Fibroblast of the conjunctiva (primary cell): ENCODE measurements at regions not wholly inside any gene's neighbourhood (a gene's known extent, or its start where the extent isn't known, plus 50 kb on each side); places are given as distances from the start of the nearest gene placed in this dataset.

Experiments used
- DNase-seq: peaks from one replicate; pipeline ENCODE4 v3.0.0-alpha.2; 2010; ENCODE audit warnings: low read depth

DNA sequence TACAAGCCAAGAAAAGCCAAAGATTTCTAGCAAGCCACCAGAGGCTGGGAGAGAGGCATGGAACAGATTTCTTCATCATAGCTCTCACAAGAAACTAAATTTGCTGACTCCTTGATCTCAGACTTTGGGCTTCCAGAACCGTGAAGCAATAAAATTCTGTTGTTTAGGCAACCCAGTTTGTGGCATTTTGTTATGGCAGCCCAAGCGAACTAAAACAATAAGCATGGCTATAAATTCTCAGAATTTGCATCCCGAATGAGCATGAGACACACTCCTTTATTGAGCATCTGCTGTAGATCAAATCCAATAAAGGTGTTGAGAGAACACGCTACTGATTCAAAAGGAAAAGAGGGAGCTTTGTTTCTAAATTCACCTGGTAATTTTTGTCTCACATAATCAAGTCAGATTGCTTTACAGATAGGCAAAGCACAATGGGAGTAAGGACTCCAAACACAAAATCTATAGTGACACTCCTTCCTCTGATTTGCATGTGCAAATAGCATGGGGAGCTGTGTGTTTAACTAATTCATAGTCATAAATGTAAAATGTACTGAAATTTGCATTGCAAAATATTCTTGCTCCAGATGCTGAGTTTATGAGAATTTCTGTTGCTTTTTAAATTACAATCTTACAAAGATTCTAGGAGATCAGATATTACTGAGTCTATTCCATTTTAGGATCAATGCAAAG lies 308.7 kb downstream of the MED10 start:
- no peak for DNase-seq

DNA sequence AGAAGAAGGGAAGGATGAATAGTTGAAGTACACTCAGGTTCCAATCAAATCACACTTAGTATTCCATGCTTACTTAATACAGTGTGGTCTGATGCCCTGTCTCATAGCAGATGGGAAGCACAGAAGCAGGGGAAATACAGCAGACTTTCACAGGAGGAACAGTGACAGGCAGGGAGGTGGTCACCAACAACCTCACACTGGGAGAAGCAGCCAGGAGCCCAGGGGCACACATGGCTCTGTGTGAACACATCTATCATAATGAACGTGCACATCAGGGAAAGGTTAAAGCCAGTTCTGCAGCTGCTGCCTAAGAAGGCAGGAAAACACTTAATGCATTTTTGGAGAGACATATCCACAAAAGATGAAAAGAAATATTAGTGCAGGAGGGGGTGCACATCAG lies 312.3 kb downstream of the MED10 start:
- DNase-seq, result no peak

DNA sequence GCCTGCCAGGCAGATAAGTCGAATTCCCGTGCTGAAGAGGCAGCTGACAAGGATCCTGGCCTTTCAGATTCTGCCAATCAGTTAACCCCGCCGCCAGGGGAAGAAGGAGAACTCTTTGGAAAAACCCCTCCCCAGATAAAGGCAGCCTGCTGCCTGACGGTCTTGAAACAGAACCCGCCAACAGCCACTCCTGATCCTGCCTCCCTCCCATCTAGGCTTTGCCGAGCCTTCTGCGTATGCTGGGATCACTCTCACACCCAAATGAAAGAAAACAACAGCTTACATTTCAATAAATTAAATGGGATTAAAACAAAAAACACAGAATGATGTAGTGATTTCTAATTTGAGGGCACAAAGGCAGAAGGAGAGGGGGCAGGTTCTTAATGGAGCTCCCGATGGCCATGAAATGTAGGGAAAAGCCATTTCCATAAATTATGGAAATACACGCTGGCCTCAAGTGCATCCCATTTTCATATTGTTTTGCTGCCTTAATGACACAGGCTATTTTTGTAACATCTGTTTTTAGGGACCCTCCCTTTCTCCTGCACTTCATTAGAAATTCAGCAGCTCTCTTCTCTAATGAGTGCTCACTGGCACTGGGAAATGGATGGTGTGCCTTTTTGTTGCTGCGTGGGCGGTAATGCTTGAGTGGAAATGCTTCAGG lies 319.1 kb downstream of the MED10 start:
- no peak for DNase-seq

DNA sequence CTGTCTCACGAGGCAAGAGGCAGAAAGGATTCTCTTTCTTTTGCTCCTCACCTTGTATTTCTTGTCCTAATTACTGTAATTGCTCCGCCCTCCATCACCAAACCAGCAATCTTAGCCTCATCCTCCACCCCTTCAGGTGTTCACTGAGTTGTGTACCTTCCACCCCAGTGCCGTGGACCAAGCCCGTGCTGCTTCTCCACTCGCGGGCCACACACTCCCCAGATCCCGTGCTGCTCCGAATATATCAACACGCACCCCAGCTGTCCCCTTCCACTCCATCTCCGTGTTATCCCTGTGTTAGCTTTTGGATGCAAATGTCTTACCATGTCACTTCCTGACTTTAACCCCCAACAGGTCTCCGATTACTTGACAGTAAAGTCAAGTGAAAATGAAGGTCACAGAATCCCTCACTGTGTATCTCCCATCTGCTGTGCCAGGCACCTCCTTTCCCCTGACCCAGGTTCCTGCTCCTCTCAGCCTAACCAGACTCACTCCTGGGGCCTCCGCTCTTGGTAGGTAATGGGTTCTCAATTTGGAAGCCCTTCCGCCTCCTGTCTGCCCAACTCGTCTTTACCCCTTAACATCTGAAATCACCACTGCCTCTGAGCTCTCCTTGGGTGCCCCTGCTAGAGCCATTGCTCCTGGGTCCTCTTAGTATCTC lies 320.2 kb downstream of the MED10 start:
- no peak for DNase-seq

DNA sequence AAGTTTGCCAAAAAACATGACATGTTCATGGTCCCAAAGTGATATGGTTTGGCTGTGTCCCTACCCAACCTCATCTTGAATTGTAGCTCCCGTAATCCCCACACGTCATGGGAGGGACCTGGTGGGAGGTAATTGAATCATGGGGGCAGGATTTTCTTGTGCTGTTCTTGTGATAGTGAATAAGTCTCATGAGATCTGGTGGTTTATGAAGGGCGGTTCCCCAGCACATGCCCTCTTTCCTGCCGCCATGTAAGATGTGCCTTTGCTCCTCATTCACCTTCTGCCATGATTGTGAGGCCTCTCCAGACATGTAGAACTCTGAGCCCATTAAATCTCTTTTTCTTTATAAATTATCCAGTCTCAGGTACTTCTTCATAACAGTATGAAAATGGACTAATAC lies 322.1 kb downstream of the MED10 start:
- no peak for DNase-seq

DNA sequence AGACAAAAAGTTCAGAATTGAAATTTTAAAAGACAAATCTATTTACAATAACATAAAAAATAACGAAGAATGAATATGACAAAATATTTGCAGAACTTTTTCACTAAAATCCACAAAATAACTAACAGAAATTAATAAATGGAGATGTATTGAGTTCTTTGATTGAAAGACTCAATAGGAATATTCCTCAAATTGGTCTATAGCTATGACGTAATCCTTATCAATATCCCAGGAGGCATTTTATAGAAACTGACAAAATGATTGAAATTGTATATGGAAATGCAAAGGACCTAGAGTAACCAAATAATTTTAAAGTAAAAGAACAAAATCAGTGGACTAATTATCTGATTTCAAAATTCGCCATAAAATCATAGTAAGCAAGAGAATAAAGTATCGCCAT lies 328.7 kb downstream of the MED10 start:
- DNase-seq, result no peak

DNA sequence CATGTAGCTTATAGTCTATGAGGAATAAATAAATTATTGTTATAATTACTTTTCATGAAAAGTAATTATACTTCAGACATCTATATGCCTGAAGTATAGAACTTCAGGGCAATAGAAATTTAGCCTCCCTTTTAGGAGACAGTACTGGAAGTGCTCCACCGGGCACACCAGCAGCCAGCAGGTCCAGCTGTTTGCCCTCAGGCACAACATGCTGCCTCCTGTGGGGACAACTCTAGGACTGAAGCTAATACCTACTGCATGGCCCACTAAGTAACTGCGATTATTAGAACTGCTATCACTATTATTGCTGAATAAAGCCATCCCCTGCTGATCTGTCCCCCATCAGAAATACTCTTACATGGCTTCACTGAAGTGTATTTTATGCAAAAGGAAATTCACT lies 329.6 kb downstream of the MED10 start:
- DNase-seq, result no peak

DNA sequence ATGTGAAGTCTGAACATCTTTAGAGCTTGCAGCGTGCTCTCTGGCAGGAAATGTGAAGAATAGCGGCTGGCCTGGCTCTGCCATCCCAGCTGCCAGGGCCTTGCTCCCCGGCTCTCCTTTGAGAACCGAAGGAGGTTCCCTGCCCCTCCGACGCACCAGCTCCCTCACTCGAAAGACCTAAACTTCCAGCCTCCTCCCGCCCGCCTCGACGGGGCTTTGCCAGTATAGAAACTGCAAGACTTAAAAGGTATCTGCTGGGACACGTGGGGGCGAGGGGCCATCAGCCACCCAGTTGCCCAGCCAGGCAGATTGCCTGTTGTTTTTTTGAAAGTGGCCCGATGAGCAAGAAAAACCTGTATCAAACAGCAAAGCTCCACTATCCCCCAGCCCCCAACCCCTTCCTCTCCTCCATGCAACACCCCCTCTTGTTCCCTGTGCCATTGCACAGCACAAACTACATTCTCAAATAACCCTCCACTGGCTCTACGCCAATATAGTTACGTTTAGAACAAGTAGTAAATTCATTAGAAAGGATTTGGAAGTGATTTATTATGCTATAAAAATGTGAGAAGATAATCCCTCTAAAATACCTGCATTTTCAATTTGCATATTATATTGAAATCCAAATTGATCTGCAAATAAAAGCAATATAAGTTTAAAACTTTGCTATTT lies 331.9 kb downstream of the MED10 start:
- no peak for DNase-seq

DNA sequence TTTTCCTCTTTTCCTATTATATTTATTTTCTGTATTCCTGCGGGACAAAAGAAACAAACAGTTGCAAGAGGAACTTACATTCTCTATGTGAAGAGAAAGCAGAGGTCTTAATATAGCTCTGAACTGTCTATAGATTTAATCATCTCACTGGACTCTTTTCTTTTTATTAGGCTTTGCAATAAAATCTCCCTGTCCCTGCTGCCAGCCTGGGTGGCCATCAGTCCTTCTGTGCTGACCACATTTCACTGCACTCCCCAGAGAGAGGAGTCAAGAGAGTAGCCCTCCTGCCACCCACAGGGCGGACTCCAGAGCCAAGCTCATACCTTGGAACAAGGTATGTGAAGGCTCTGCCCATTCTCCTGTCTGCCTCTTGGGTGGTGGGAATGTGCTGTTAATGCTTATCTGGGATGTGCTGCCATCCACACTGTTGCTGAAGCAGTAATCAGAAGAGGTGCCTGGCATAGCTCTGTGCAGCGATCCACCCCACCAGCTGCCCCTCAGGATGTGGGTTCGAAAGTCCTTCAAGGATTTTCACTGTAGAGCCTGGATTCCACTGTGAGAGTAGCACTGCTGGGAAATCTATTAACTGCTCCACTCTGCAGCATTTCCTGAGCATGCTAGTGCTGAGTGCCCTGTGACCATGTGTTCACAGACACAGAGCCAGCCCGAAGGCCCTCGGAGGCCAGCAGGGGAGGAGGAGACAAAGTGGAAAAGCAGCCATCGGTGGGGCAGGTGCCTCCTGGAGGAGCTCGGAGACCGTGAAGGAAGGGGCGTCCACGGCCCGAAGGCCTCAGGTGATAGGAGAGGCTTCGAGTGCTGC lies 334.6 kb downstream of the MED10 start:
- DNase-seq, result no peak

DNA sequence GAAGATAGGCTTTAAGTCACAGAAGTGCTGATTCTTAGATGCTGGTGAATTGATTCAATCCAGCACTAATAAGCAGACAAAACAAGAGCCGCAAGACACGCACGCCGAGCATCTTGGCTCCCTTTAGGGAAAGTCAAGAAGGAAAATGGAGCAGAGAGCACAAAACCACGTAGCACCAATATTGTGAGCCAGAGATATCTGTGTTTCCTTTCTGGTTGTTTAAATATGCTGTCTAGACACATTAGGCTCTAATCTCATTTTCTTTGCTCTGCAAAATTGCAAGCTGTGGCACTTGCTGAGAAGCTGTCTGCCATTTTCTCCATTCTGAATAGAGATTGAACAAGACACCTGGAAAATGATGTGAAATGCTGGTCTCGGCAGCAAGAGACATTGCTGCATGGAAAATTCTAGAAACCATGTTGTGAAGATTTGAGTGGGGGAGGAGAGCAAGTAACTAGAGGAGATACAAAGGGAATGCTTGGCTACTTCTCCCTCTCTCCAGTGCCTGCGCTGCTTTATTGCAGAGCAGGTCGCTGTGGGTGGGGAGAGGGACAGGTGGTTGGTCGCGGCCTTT lies 336.3 kb downstream of the MED10 start:
- no peak for DNase-seq

DNA sequence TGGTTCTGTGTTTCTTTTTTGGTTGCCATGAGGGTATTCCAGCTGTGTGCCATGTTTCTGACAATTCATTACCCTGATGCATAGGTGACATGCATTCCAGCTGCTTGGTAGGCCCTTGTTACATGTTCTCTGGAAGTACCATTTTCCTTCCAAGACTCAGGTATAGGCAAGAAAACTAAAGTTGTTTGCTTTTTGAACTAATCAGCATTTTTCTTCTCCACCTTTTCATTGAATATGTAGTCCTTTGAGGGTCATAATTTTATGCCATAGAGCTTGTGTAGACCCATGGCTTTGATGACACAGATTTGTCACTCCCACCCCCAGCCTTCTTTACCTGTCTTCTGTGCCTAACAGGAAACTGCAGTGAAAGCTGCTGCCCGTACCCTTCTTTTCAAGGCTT lies 339.2 kb downstream of the MED10 start:
- DNase-seq, result no peak

DNA sequence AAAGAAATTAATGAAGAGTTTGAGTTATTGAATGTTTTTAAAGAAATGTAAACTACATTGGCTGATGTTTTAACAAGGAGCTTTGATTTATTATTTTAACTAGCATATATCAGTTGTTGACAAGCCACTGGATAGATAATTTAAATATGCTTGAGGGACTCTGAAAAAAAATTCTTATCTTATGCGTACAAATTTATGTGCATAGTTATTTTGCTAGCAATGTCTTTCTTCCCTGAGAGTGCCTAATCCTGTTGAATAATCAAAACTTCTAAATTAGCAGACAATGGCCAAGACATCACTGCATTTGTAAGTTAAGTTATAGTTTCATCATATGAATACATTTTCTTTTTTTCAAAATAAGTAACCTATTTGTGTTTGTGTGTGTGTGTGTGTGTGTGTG lies 342.3 kb downstream of the MED10 start:
- DNase-seq, result no peak

DNA sequence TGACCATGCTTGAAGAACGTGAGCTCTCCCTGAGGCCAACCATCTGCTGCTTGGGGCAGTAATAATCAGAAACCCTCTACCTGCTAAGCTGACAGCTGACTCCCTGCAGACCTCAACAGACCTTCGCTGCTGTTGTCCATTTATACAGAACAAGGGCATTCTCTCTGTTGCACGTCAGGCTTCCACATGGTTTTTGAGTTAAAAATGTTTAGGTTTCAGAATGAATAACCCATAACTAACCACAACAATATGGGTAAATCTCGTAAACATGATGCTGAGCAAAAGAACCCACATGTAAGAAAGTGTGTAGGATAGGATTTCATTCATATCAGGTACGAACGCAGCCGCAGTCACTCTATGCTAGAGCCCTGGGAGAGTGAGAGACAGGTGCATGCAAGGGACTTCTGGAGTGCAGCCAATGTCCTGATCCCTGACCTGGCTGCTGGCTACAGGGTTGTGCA lies 348.5 kb downstream of the MED10 start:
- no peak for DNase-seq

DNA sequence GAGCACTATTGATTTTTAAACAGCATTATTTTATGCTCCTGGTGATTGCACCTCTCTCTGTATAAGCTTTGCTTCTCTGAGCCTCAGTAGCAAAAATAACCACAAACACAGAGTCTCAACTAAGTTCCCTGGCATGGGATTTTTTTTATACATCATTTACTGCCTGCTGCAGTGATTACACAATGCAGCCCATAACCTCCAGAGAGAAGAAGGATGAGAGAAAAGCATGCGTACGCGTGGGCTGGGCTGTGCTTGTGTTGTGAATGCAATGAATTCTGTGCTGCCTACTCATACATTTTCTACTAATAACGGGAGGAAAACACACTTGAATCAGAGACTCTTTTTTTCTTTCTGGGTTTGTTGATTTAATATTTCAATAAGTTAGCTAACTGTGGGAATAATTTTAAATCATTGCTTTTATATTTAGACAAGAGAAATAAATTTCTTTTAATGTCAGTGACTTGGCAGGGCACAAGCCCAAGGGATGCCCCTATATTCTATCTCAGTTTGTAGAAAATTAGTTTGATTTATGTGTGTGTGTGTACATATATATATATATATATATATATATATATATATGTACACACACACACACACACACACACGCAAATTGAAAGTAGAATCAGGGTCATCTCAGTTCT lies 351.5 kb downstream of the MED10 start:
- DNase-seq, result peak; percentile 4

DNA sequence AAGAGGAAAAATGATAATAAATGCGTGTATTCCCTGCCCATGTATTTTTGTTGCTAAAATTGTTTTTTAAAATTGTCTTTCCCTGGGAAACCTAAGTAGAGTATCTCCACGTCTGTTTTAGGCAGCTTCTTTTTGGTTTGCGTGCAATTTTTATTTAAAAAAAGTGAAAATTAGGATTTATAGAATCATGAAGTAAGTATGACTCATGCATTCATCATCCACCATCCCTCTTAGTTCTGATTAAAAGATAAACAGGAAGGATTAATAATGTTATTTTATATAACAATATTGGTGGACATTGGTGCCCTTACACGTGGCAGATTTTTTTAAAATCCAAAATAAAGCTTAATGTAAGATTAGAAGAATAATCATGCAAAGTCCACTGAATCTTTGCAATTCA lies 358.7 kb downstream of the MED10 start:
- no peak for DNase-seq

DNA sequence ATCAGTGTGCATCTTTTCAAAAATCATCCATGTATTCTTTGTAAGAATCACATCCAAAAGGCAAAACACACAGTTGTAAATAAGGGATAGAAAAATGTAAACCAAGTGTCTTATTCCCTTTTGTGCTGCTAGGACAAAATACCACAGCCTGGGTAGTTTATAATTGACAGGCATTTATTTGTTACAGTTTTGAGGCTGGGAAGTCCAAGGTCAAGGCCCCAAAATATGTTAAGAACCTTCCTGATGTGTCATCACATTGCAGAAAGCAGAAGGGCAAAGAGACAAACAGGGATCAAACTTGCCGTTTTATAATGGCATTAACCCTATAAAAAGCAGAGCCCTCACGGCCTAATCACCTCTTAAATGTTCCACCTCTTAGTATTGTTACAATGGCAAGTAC lies 364.8 kb downstream of the MED10 start:
- no peak for DNase-seq

DNA sequence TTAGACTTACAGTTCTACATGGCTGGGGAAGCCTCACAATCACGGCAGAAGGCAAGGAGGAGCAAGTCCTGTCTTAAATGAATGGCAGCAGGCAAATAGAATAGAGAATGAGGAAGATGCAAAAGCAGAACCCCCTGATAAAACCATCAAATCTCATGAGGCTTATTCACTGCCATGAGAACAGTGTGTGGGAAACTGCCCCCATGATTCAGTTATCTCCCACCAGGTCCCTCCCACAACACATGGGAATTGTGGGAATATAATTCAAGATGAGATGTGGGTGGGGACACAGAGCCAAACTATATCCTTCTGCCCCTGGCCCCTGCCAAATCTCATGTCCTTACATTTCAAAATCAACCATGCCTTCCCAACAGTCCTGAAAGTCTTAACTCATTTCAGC lies 367.1 kb downstream of the MED10 start:
- no peak for DNase-seq

DNA sequence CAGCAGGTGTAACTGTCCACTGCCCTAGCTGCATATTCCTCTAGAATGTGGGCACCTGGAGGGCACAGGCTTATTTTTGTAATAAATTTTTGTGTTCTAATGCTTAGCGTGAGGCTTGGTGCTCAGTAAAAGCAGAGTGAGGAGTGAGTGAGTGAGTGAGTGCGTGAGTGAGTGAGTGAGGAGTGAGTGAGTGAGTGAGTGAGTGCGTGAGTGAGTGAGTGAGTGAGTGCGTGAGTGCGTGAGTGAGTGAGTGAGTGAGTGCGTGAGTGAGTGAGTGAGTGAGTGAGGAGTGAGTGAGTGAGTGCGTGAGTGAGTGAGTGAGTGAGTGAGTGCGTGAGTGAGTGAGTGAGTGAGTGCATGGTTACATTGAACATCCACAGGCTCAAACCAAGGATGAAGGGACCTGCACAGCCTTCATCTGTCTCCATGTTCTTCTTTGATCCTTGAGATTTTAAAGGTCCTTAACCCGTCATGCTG lies 371.5 kb downstream of the MED10 start:
- no peak for DNase-seq

DNA sequence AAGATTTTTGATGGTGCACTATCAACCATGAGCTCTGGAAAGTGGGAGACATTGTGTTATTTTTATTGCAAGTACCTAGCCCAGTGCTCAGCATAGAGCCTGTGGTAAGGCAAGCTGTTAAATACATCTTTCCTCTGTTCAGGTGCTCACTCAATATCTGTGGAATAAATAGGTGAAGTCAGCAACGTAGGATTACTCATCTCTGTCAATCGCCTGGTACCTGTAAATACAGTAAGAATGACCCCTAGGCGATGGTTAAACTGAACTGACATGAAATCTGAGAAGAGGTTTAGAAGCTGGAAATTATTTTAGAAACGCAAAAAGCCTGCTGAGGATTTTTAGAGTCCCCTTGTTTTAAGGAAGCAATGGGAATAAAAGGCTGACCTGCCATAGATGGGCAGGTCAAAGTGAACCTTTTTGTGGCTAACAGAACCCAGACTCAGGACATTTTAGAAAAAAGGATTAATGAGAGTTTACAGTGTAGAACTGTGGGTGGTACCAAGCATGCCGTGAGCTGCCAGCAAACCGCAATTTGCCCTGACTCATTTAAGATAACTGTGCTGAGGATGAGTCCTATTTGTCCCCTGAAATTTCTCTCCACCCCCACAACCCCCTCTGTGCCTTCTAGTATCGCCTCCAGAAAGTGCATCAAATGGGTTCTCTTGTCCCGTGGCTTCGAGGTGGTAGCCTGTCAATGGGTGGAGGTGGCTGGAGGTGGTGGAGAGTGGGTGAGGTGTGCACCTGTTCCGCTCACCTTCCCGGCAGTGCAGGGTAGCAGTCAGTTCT lies 375.1 kb downstream of the MED10 start:
- no peak for DNase-seq

DNA sequence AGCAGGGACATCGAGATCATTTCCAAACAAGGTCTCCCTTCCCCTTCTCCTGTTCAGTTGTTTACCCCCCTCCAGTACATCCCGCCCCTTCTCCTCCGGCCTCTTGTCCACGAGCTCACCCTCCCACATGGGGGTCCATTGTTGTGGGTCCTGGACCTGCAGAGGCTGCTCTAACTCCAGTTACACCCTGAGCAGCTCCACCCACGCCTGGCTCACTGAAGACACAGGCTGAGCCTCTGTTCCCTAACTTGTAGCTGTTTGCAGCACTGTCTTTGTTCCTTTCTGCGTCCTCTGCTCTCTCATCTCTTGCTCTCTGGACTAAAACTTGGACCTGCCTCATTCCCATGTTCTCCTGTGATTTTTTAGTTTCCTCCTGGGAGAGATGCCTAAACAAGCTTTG lies 377.5 kb downstream of the MED10 start:
- no peak for DNase-seq
